Hematopoietic multipotent progenitor cell treated with erythropoietin and hydrocortisone succinate and interleukin-3 and kit ligand, for 8 days (in vitro differentiated cells): ENCODE measurements at regions not wholly inside any gene's neighbourhood (a gene's known extent, or its start where the extent isn't known, plus 50 kb on each side); places are given as distances from the start of the nearest gene placed in this dataset.

Source experiments
- DNase-seq: peaks from one replicate; pipeline ENCODE4 v3.0.0-alpha.2; 2015

- DNase-seq = no peak
Measured at GRCh38 chr4:177119021-177119471, 190.6 kb upstream of the NEIL3 start.

GRCh38 chr4:177119691-177120090 lies 190.0 kb upstream of the NEIL3 start:
- DNase-seq = no peak

GRCh38 chr4:177123811-177124210 lies 185.9 kb upstream of the NEIL3 start:
- no peak for DNase-seq

GRCh38 chr4:177124349-177125064 lies 185.2 kb upstream of the NEIL3 start:
- no peak for DNase-seq

- DNase-seq = no peak
Measured at GRCh38 chr4:177125656-177126055, 184.0 kb upstream of the NEIL3 start.

GRCh38 chr4:177127658-177128057 lies 182.0 kb upstream of the NEIL3 start:
- DNase-seq = no peak

GRCh38 chr4:177128306-177128705 lies 181.4 kb upstream of the NEIL3 start:
- DNase-seq = no peak

- DNase-seq = no peak
Measured at GRCh38 chr4:177131736-177132135, 177.9 kb upstream of the NEIL3 start.

GRCh38 chr4:177147668-177148067 lies 162.0 kb upstream of the NEIL3 start:
- no peak for DNase-seq

- DNase-seq = no peak
Measured at GRCh38 chr4:177155454-177155853, 154.2 kb upstream of the NEIL3 start.

GRCh38 chr4:177159600-177159999 lies 150.1 kb upstream of the NEIL3 start:
- no peak for DNase-seq

GRCh38 chr4:177161781-177162180 lies 147.9 kb upstream of the NEIL3 start:
- DNase-seq = no peak

GRCh38 chr4:177163532-177163931 lies 146.1 kb upstream of the NEIL3 start:
- no peak for DNase-seq

- no peak for DNase-seq
Measured at GRCh38 chr4:177171588-177171987, 138.1 kb upstream of the NEIL3 start.

GRCh38 chr4:177175473-177175872 lies 134.2 kb upstream of the NEIL3 start:
- no peak for DNase-seq

- DNase-seq = no peak
Measured at GRCh38 chr4:177177541-177178081, 132.1 kb upstream of the NEIL3 start.

GRCh38 chr4:177178246-177178645 lies 131.4 kb upstream of the NEIL3 start:
- no peak for DNase-seq

- DNase-seq = no peak
Measured at GRCh38 chr4:177182166-177182565, 127.5 kb upstream of the NEIL3 start.

- DNase-seq = no peak
Measured at GRCh38 chr4:177182728-177183127, 126.9 kb upstream of the NEIL3 start.

GRCh38 chr4:177185151-177185550 lies 124.5 kb upstream of the NEIL3 start:
- DNase-seq = no peak

- DNase-seq = no peak
Measured at GRCh38 chr4:177185579-177185978, 124.1 kb upstream of the NEIL3 start.

- no peak for DNase-seq
Measured at GRCh38 chr4:177187371-177187770, 122.3 kb upstream of the NEIL3 start.

GRCh38 chr4:177190995-177191580 lies 118.6 kb upstream of the NEIL3 start:
- no peak for DNase-seq

GRCh38 chr4:177191586-177191985 lies 118.1 kb upstream of the NEIL3 start:
- no peak for DNase-seq

- no peak for DNase-seq
Measured at GRCh38 chr4:177191991-177192390, 117.7 kb upstream of the NEIL3 start.
